ENCODE measurements at regions not wholly inside any gene's neighbourhood (a gene's known extent, or its start where the extent isn't known, plus 50 kb on each side); places are given as distances from the start of the nearest gene placed in this dataset.

GRCh38 chr13:40863723-40864122 is 74.3 kb downstream of the SLC25A15 start:
- no peak for TF ChIP-seq CTCF (IDR thresholded peaks at IDR 0.05; ENCODE audit: low read depth, low read length, missing control alignments)
- in situ Hi-C loops (cut with HindIII; ENCODE audit: low pct_ligation_motif_present, low sequenced_read_pairs): no loop called here
- Histone ChIP-seq H3K4me3 (ENCODE audit: low read depth, low read length) (no peak overlapping the region), H3K27ac (no peak overlapping the region), H3K27me3 (replicated peaks) (no peaks in the 10 kb centered on the region), H3K36me3 (replicated peaks) (no peaks in the 10 kb centered on the region)
- no peak for DNase-seq

GRCh38 chr13:40874138-40874779 is 84.8 kb downstream of the SLC25A15 start:
- H3K4me3 ChIP-seq (ENCODE audit: low read depth, low read length): no peak overlapping the region
- in situ Hi-C loops (cut with HindIII; ENCODE audit: low pct_ligation_motif_present, low sequenced_read_pairs): no loop called here
- no peak for TF ChIP-seq CTCF (IDR thresholded peaks at IDR 0.05; ENCODE audit: low read depth, low read length, missing control alignments)
- no peaks in the 10 kb centered on the region for H3K36me3 ChIP-seq (replicated peaks)
- H3K27me3 ChIP-seq (replicated peaks): no peaks in the 10 kb centered on the region
- no peak for DNase-seq
- no peak overlapping the region for H3K27ac ChIP-seq

- Histone ChIP-seq H3K27me3 (replicated peaks) (no peaks in the 10 kb centered on the region), H3K4me3 (ENCODE audit: low read depth, low read length) (no peak overlapping the region), H3K27ac (no peak overlapping the region), H3K36me3 (replicated peaks) (no peaks in the 10 kb centered on the region)
- in situ Hi-C loops (cut with HindIII; ENCODE audit: low pct_ligation_motif_present, low sequenced_read_pairs): no loop called here
- TF ChIP-seq CTCF (IDR thresholded peaks at IDR 0.05; ENCODE audit: low read depth, low read length, missing control alignments): no peak
- no peak for DNase-seq
Observed at GRCh38 chr13:40875044-40875443, 85.6 kb downstream of the SLC25A15 start.

GRCh38 chr13:40875583-40875982 is 86.2 kb downstream of the SLC25A15 start:
- no peak overlapping the region for H3K27ac ChIP-seq
- no peak for TF ChIP-seq CTCF (IDR thresholded peaks at IDR 0.05; ENCODE audit: low read depth, low read length, missing control alignments)
- in situ Hi-C loops (cut with HindIII; ENCODE audit: low pct_ligation_motif_present, low sequenced_read_pairs): no loop called here
- no peak for DNase-seq
- H3K27me3 ChIP-seq (replicated peaks): no peaks in the 10 kb centered on the region
- H3K4me3 ChIP-seq (ENCODE audit: low read depth, low read length): no peak overlapping the region
- H3K36me3 ChIP-seq (replicated peaks): no peaks in the 10 kb centered on the region

- no peak for TF ChIP-seq CTCF (IDR thresholded peaks at IDR 0.05; ENCODE audit: low read depth, low read length, missing control alignments)
- Histone ChIP-seq H3K27ac (no peak overlapping the region), H3K4me3 (ENCODE audit: low read depth, low read length) (no peak overlapping the region), H3K36me3 (replicated peaks) (no peaks in the 10 kb centered on the region), H3K27me3 (replicated peaks) (no peaks in the 10 kb centered on the region)
- in situ Hi-C loops (cut with HindIII; ENCODE audit: low pct_ligation_motif_present, low sequenced_read_pairs): no loop called here
- no peak for DNase-seq
Observed at GRCh38 chr13:40876020-40876738, 86.8 kb downstream of the SLC25A15 start.

Measured in brain microvascular endothelial cell (primary cell).